ENCODE measurements at regions not wholly inside any gene's neighbourhood (a gene's known extent, or its start where the extent isn't known, plus 50 kb on each side); places are given as distances from the start of the nearest gene placed in this dataset.

GRCh38 chr1:5297886-5298239 is 643.5 kb downstream of the AJAP1 start:
- Mint-ChIP-seq H3K36me3 (ENCODE audit: low read depth) (no peaks in the 10 kb centered on the region), H3K9me3 (peaks cover 5% of the 10 kb centered on the region; the same call in 1 of the 3 replicates), H3K4me1 (peaks cover 2% of the 10 kb centered on the region; the same call in 1 of the 3 replicates), H3K4me3 (no peak overlapping the region), H3K27ac (no peak overlapping the region), H3K27me3 (ENCODE audit: insufficient read depth, low read depth, poor library complexity) (peaks cover 12% of the 10 kb centered on the region)
- Histone ChIP-seq H3F3A (replicated peaks; ENCODE audit: low read depth) (no peaks in the 10 kb centered on the region), H3K4me1 (ENCODE audit: insufficient read depth) (no peaks in the 10 kb centered on the region), H3K9me2 (ENCODE audit: insufficient read depth) (no peaks in the 10 kb centered on the region), H4K20me1 (replicated peaks; ENCODE audit: insufficient read depth) (no peaks in the 10 kb centered on the region), H3K36me3 (ENCODE audit: insufficient read depth) (no peaks in the 10 kb centered on the region), H3K79me2 (replicated peaks; ENCODE audit: insufficient read depth) (no peaks in the 10 kb centered on the region), H3K27me3 (ENCODE audit: insufficient read depth) (no peaks in the 10 kb centered on the region), H3K4me2 (no peak overlapping the region), H3K27ac (ENCODE audit: low read depth) (no peak overlapping the region), H2AFZ (no peak overlapping the region), H3K4me3 (no peak overlapping the region)
- TF ChIP-seq EZH2 (IDR thresholded peaks at IDR 0.05; ENCODE audit: low read depth, unreplicated experiment) (no peak), EZH2phosphoT487 (IDR thresholded peaks at IDR 0.05; ENCODE audit: unreplicated experiment) (no peak), REST (IDR thresholded peaks at IDR 0.05; ENCODE audit: unreplicated experiment) (no peak), ETS1 (IDR thresholded peaks at IDR 0.05) (no peak), ZNF331 (CRISPR knock-in tag; IDR thresholded peaks at IDR 0.05; ENCODE audit: low read depth) (no peak), JUNB (IDR thresholded peaks at IDR 0.05; ENCODE audit: unreplicated experiment) (no peak), STAT1 (IDR thresholded peaks at IDR 0.05; ENCODE audit: unreplicated experiment) (no peak), POLR2AphosphoS5 (IDR thresholded peaks at IDR 0.05; ENCODE audit: low read depth) (no peak), NANOG (IDR thresholded peaks at IDR 0.05; ENCODE audit: borderline replicate concordance) (no peak), ZNF114 (CRISPR knock-in tag; IDR thresholded peaks at IDR 0.05) (no peak), CREB1 (CRISPR knock-in tag; IDR thresholded peaks at IDR 0.05; ENCODE audit: low read depth) (no peak)
- TF ChIP-seq, protein P1, sequence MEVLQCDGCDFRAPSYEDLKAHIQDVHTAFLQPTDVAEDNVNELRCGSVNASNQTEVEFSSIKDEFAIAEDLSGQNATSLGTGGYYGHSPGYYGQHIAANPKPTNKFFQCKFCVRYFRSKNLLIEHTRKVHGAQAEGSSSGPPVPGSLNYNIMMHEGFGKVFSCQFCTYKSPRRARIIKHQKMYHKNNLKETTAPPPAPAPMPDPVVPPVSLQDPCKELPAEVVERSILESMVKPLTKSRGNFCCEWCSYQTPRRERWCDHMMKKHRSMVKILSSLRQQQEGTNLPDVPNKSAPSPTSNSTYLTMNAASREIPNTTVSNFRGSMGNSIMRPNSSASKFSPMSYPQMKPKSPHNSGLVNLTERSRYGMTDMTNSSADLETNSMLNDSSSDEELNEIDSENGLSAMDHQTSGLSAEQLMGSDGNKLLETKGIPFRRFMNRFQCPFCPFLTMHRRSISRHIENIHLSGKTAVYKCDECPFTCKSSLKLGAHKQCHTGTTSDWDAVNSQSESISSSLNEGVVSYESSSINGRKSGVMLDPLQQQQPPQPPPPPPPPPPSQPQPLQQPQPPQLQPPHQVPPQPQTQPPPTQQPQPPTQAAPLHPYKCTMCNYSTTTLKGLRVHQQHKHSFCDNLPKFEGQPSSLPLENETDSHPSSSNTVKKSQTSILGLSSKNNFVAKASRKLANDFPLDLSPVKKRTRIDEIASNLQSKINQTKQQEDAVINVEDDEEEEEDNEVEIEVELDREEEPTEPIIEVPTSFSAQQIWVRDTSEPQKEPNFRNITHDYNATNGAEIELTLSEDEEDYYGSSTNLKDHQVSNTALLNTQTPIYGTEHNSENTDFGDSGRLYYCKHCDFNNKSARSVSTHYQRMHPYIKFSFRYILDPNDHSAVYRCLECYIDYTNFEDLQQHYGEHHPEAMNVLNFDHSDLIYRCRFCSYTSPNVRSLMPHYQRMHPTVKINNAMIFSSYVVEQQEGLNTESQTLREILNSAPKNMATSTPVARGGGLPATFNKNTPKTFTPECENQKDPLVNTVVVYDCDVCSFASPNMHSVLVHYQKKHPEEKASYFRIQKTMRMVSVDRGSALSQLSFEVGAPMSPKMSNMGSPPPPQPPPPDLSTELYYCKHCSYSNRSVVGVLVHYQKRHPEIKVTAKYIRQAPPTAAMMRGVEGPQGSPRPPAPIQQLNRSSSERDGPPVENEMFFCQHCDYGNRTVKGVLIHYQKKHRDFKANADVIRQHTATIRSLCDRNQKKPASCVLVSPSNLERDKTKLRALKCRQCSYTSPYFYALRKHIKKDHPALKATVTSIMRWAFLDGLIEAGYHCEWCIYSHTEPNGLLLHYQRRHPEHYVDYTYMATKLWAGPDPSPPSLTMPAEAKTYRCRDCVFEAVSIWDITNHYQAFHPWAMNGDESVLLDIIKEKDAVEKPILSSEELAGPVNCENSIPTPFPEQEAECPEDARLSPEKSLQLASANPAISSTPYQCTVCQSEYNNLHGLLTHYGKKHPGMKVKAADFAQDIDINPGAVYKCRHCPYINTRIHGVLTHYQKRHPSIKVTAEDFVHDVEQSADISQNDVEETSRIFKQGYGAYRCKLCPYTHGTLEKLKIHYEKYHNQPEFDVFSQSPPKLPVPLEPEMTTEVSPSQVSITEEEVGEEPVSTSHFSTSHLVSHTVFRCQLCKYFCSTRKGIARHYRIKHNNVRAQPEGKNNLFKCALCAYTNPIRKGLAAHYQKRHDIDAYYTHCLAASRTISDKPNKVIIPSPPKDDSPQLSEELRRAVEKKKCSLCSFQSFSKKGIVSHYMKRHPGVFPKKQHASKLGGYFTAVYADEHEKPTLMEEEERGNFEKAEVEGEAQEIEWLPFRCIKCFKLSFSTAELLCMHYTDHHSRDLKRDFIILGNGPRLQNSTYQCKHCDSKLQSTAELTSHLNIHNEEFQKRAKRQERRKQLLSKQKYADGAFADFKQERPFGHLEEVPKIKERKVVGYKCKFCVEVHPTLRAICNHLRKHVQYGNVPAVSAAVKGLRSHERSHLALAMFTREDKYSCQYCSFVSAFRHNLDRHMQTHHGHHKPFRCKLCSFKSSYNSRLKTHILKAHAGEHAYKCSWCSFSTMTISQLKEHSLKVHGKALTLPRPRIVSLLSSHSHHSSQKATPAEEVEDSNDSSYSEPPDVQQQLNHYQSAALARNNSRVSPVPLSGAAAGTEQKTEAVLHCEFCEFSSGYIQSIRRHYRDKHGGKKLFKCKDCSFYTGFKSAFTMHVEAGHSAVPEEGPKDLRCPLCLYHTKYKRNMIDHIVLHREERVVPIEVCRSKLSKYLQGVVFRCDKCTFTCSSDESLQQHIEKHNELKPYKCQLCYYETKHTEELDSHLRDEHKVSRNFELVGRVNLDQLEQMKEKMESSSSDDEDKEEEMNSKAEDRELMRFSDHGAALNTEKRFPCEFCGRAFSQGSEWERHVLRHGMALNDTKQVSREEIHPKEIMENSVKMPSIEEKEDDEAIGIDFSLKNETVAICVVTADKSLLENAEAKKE (CRISPR knock-in tag; IDR thresholded peaks at IDR 0.05): no peak
- TF ChIP-seq, protein P2, sequence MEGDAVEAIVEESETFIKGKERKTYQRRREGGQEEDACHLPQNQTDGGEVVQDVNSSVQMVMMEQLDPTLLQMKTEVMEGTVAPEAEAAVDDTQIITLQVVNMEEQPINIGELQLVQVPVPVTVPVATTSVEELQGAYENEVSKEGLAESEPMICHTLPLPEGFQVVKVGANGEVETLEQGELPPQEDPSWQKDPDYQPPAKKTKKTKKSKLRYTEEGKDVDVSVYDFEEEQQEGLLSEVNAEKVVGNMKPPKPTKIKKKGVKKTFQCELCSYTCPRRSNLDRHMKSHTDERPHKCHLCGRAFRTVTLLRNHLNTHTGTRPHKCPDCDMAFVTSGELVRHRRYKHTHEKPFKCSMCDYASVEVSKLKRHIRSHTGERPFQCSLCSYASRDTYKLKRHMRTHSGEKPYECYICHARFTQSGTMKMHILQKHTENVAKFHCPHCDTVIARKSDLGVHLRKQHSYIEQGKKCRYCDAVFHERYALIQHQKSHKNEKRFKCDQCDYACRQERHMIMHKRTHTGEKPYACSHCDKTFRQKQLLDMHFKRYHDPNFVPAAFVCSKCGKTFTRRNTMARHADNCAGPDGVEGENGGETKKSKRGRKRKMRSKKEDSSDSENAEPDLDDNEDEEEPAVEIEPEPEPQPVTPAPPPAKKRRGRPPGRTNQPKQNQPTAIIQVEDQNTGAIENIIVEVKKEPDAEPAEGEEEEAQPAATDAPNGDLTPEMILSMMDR (conservative IDR thresholded peaks at IDR 0.05; ENCODE audit: low read depth in 2 of 2): no peak
- ATAC-seq (no peak), DNase-seq (ENCODE audit: low spot score) (no peak)
